Left lung (tissue), 4 donors: ENCODE measurements at regions not wholly inside any gene's neighbourhood (a gene's known extent, or its start where the extent isn't known, plus 50 kb on each side); places are given as distances from the start of the nearest gene placed in this dataset.
A peak's percentile ranks its signal among the peaks of the same experiment; 100 is the strongest.

Experiments
- ATAC-seq: fragments of 200-7000 bp; cut with Tn5 transposase; one replicate; pipeline ENCODE4 v1.9.1; 2020; ENCODE audit warnings: moderate library complexity
- DNase-seq, 4 donors: peaks; one replicate each; pipeline ENCODE4 v3.0.0-alpha.2; 2013 to 2020
- H3K27ac ChIP-seq, 2 donors: fragments of 200-600 bp; sonication (generic) in 1 of 2; one replicate each; pipeline versions ENCODE4 v1.5.0 to v1.8.0; 2020 to 2021
- H3K27me3 ChIP-seq, 2 donors: fragments of 200-600 bp; sonication (generic) in 1 of 2; one replicate each; pipeline versions ENCODE4 v1.5.0 to v1.8.0; 2020 to 2021
- H3K36me3 ChIP-seq, 2 donors: fragments of 200-600 bp; sonication (generic) in 1 of 2; one replicate each; pipeline versions ENCODE4 v1.5.0 to v1.8.0; 2020 to 2021
- H3K4me1 ChIP-seq, 2 donors: fragments of 200-600 bp; one replicate each; pipeline ENCODE4 v1.8.0; 2021
- H3K4me3 ChIP-seq, 2 donors: fragments of 200-600 bp; sonication (generic) in 1 of 2; one replicate each; pipeline versions ENCODE4 v1.5.0 to v1.8.0; 2020 to 2021; ENCODE audit warnings: mild to moderate bottlenecking in 1 of 2
- H3K9me3 ChIP-seq, 2 donors: fragments of 200-600 bp; sonication (generic) in 1 of 2; one replicate each; pipeline versions ENCODE4 v1.5.0 to v1.8.0; 2020 to 2021
- CTCF ChIP-seq, 2 donors: fragments of 200-600 bp; sonication (generic) in 1 of 2; IDR thresholded peaks; one replicate each; pipeline versions ENCODE4 v1.5.0 to v1.8.0; 2021; ENCODE audit warnings: antibody characterized with exemption in 2 of 2
- intact Hi-C, 2 donors: fragments of 100-400 bp; cut with DNase I; formaldehyde crosslinking; loops; one replicate each; pipeline versions ENCODE4 v1.11.2 to v1.14.2; 2022
- donor health status: DM: no; HTN: yes; CAD: no.
- donor health status: DM: no; HTN: no; CAD: no.

GRCh38 chr2:215550331-215550730 is 114.5 kb upstream of the FN1 start:
- H3K36me3 ChIP-seq, result no peaks in the 10 kb centered on the region
- H3K27ac ChIP-seq, result no peak overlapping the region
- H3K9me3 ChIP-seq, result no peaks in the 10 kb centered on the region
- no peak overlapping the region for H3K4me3 ChIP-seq
- no peaks in the 10 kb centered on the region for H3K4me1 ChIP-seq
- DNase-seq, result no peak
- intact Hi-C loops, result no loop called here
- no peak for ATAC-seq
- TF ChIP-seq CTCF (IDR thresholded peaks at IDR 0.05), result no peak
- no peaks in the 10 kb centered on the region for H3K27me3 ChIP-seq

GRCh38 chr2:215548714-215549113 is 112.8 kb upstream of the FN1 start:
- Histone ChIP-seq H3K4me3 (no peak overlapping the region), H3K4me1 (no peaks in the 10 kb centered on the region), H3K27me3 (no peaks in the 10 kb centered on the region), H3K36me3 (no peaks in the 10 kb centered on the region), H3K9me3 (no peaks in the 10 kb centered on the region), H3K27ac (no peak overlapping the region)
- intact Hi-C loops, result no loop called here
- DNase-seq, result no peak
- ATAC-seq, result no peak
- TF ChIP-seq CTCF (IDR thresholded peaks at IDR 0.05), result no peak

GRCh38 chr2:215542690-215543089 is 106.8 kb upstream of the FN1 start:
- no peaks in the 10 kb centered on the region for H3K9me3 ChIP-seq
- no peak overlapping the region for H3K27ac ChIP-seq
- H3K4me1 ChIP-seq, result no peaks in the 10 kb centered on the region
- no peak overlapping the region for H3K4me3 ChIP-seq
- DNase-seq, result no peak
- no peak for TF ChIP-seq CTCF (IDR thresholded peaks at IDR 0.05)
- intact Hi-C loops, result no loop called here
- no peaks in the 10 kb centered on the region for H3K27me3 ChIP-seq
- no peak for ATAC-seq
- no peaks in the 10 kb centered on the region for H3K36me3 ChIP-seq

GRCh38 chr2:215540658-215541057 is 104.8 kb upstream of the FN1 start:
- Histone ChIP-seq H3K9me3 (no peaks in the 10 kb centered on the region), H3K27ac (no peak overlapping the region), H3K36me3 (no peaks in the 10 kb centered on the region), H3K4me3 (no peak overlapping the region), H3K4me1 (peaks cover 0 to 3% of the 10 kb centered on the region in 2 donors), H3K27me3 (no peaks in the 10 kb centered on the region)
- TF ChIP-seq CTCF (IDR thresholded peaks at IDR 0.05), result no peak
- intact Hi-C loops, result no loop called here
- DNase-seq (peak in 2 of 4 donors; percentile 74 to 85), ATAC-seq (peak; percentile 47)

GRCh38 chr2:215537611-215538010 is 101.7 kb upstream of the FN1 start:
- Histone ChIP-seq H3K27ac (no peak overlapping the region), H3K4me3 (no peak overlapping the region), H3K36me3 (no peaks in the 10 kb centered on the region), H3K4me1 (peaks cover 0 to 3% of the 10 kb centered on the region in 2 donors), H3K27me3 (no peaks in the 10 kb centered on the region), H3K9me3 (peaks cover 0 to 11% of the 10 kb centered on the region in 2 donors)
- peak in 2 of 4 donors; percentile 63 to 83 for DNase-seq
- no peak for TF ChIP-seq CTCF (IDR thresholded peaks at IDR 0.05)
- intact Hi-C loops, result no loop called here
- ATAC-seq, result peak; percentile 21
